Vagina (tissue), 2 donors: ENCODE measurements at regions not wholly inside any gene's neighbourhood (a gene's known extent, or its start where the extent isn't known, plus 50 kb on each side); places are given as distances from the start of the nearest gene placed in this dataset.

Experiments
- DNase-seq, 2 donors: peaks; one replicate each; pipeline ENCODE4 v3.0.0-alpha.2; 2017; ENCODE audit errors: extremely low spot score in 2 of 2
- H3K27ac ChIP-seq: fragments of 200-600 bp; sonication (generic); one replicate; pipeline ENCODE4 v1.5.1; 2019
- H3K27me3 ChIP-seq: fragments of 200-600 bp; sonication (generic); one replicate; pipeline ENCODE4 v1.5.1; 2019
- H3K36me3 ChIP-seq, 2 donors: fragments of 200-600 bp; sonication (generic); one replicate each; pipeline ENCODE4 v1.5.1; 2017 to 2019
- H3K4me1 ChIP-seq: fragments of 200-600 bp; sonication (generic); one replicate; pipeline ENCODE4 v1.5.1; 2019
- H3K4me3 ChIP-seq, 2 donors: fragments of 200-600 bp; sonication (generic); 1 replicate in 1 of 2; 2 replicates in 1 of 2; pipeline ENCODE4 v1.5.1; 2016 to 2019
- H3K9me3 ChIP-seq: fragments of 200-600 bp; sonication (generic); one replicate; pipeline ENCODE4 v1.5.1; 2019
- POLR2A ChIP-seq, 2 donors: fragments of 450-650 bp; IDR thresholded peaks; one replicate each; pipeline ENCODE4 v1.6.1; 2017; ENCODE audit warnings: antibody characterized with exemption in 2 of 2, mild to moderate bottlenecking in 2 of 2, moderate library complexity in 2 of 2
- POLR2AphosphoS5 ChIP-seq, 2 donors: sonication (generic); formaldehyde crosslinking; IDR thresholded peaks; one replicate each; pipeline ENCODE4 v1.9.0; 2017; ENCODE audit warnings: antibody characterized with exemption in 2 of 2, mild to moderate bottlenecking in 2 of 2, low read depth in 1 of 2; ENCODE audit not compliant: insufficient read depth in 1 of 2
- intact Hi-C: fragments of 100-400 bp; cut with DNase I; formaldehyde crosslinking; loops from one replicate; pipeline ENCODE4 v1.15.1; 2023
- TF ChIP-seq, protein P1 (sequence below), 3 experiments: fragments of 450-650 bp in 2 of 3; fragments of 200-600 bp in 1 of 3; sonication (generic) in 1 of 3; IDR thresholded peaks; one replicate each; pipeline ENCODE4 v1.5.1; 2017 to 2019; ENCODE audit warnings: antibody characterized with exemption in 3 of 3, mild to moderate bottlenecking in 2 of 3, moderate library complexity in 2 of 3

DNA sequence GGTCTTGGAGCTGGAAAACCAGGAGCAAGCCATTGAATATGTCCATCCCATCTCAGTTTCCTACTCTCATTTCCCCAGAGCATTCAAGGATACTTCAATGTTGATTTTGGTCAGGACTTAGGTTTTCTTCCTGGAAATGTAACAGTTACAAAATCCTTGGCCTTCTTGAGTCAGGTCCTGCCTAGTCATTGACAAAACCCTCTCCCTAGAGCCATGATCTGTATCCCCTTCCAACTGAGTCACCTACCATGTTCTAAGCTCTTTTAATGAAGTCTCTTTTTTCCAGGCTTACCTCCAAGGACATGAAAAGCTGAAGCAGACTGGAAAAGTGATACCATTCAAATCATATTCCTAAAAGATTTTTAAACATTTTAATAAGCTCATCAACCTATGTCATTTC lies 549.2 kb downstream of the GALC start:
- H3K9me3 ChIP-seq = no peaks in the 10 kb centered on the region
- TF ChIP-seq POLR2A (IDR thresholded peaks at IDR 0.05) = no peak
- TF ChIP-seq, protein P1, sequence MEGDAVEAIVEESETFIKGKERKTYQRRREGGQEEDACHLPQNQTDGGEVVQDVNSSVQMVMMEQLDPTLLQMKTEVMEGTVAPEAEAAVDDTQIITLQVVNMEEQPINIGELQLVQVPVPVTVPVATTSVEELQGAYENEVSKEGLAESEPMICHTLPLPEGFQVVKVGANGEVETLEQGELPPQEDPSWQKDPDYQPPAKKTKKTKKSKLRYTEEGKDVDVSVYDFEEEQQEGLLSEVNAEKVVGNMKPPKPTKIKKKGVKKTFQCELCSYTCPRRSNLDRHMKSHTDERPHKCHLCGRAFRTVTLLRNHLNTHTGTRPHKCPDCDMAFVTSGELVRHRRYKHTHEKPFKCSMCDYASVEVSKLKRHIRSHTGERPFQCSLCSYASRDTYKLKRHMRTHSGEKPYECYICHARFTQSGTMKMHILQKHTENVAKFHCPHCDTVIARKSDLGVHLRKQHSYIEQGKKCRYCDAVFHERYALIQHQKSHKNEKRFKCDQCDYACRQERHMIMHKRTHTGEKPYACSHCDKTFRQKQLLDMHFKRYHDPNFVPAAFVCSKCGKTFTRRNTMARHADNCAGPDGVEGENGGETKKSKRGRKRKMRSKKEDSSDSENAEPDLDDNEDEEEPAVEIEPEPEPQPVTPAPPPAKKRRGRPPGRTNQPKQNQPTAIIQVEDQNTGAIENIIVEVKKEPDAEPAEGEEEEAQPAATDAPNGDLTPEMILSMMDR (IDR thresholded peaks at IDR 0.05) = no peak
- no peak for TF ChIP-seq POLR2AphosphoS5 (IDR thresholded peaks at IDR 0.05; ENCODE audit: insufficient read depth in 1 of 2, low read depth in 1 of 2)
- H3K27ac ChIP-seq = no peak overlapping the region
- no peaks in the 10 kb centered on the region for H3K36me3 ChIP-seq
- H3K4me3 ChIP-seq = no peak overlapping the region
- no peaks in the 10 kb centered on the region for H3K4me1 ChIP-seq
- intact Hi-C loops = no loop called here
- DNase-seq = no peak
- no peaks in the 10 kb centered on the region for H3K27me3 ChIP-seq

DNA sequence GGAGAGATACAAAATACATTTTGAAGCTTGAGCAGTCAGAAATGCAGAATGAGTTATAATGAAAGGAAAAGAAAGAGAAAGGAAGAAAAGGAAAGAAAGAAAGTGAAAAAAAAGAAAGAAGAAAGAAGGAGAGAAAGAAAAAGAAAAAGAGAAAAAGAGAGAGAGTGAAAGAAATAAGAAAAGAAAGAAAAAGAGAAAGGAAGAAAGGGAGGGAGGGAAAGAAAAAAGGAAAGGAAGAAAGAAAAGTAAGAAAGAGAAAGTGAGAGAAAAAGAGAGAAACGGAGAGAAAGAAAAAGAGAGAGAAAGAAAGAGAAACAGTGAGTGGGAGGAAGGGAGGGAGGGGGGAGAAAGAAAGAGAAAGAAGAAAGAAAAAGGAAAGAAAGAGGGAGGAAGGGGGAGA lies 549.9 kb downstream of the GALC start:
- no peaks in the 10 kb centered on the region for H3K4me1 ChIP-seq
- intact Hi-C loops = no loop called here
- no peak overlapping the region for H3K4me3 ChIP-seq
- no peaks in the 10 kb centered on the region for H3K27me3 ChIP-seq
- no peak overlapping the region for H3K27ac ChIP-seq
- H3K36me3 ChIP-seq = no peaks in the 10 kb centered on the region
- TF ChIP-seq POLR2AphosphoS5 (IDR thresholded peaks at IDR 0.05; ENCODE audit: insufficient read depth in 1 of 2, low read depth in 1 of 2) = no peak
- TF ChIP-seq, protein P1 (IDR thresholded peaks at IDR 0.05) = no peak
- TF ChIP-seq POLR2A (IDR thresholded peaks at IDR 0.05) = no peak
- no peaks in the 10 kb centered on the region for H3K9me3 ChIP-seq
- DNase-seq = no peak

DNA sequence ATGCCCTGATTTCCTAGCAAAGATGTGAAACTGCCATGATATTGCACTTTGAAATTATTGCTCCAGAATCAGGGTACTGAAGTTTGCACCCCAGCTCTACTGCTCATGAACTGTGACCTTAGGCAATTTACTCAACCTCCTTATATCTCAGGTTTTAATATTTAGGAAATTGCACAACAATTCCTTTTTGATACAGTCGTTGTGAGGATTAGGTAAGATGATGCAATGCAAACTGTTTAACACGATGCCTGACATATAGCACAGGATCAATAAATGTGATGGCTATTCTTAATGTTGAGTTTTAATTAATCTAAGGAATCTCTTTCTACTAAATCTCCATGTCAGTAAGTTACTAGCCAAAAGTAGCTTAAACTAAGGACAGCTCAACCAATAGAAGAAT lies 555.8 kb downstream of the GALC start:
- Histone ChIP-seq H3K36me3 (no peaks in the 10 kb centered on the region), H3K4me1 (no peaks in the 10 kb centered on the region), H3K9me3 (no peaks in the 10 kb centered on the region), H3K27ac (no peak overlapping the region), H3K4me3 (no peak overlapping the region), H3K27me3 (no peaks in the 10 kb centered on the region)
- intact Hi-C loops = no loop called here
- TF ChIP-seq, protein P1 (IDR thresholded peaks at IDR 0.05) = no peak
- TF ChIP-seq POLR2A (IDR thresholded peaks at IDR 0.05) (no peak), POLR2AphosphoS5 (IDR thresholded peaks at IDR 0.05; ENCODE audit: insufficient read depth in 1 of 2, low read depth in 1 of 2) (no peak)
- no peak for DNase-seq

DNA sequence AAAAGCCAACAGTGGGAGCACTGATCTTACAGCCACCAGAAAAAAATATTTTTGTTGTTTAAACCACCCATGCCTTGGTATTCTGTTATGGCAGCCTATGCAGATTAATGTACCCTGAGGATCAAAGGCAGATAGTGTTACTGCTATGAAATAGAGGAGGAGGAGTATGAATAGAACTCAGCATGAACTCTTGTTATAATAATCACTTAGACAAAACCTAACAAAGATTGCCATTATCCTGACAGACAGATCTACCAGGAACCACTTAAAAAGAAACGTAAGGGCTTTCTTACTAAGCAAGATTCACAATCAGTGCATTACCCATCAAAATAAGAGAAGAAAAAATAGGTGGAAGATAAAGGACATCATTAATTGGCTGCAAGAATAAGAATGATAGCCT lies 558.3 kb downstream of the GALC start:
- no peak overlapping the region for H3K27ac ChIP-seq
- no peak overlapping the region for H3K4me3 ChIP-seq
- H3K36me3 ChIP-seq = no peaks in the 10 kb centered on the region
- H3K27me3 ChIP-seq = no peaks in the 10 kb centered on the region
- H3K9me3 ChIP-seq = no peaks in the 10 kb centered on the region
- intact Hi-C loops = no loop called here
- no peak for DNase-seq
- H3K4me1 ChIP-seq = no peaks in the 10 kb centered on the region
- TF ChIP-seq POLR2AphosphoS5 (IDR thresholded peaks at IDR 0.05; ENCODE audit: insufficient read depth in 1 of 2, low read depth in 1 of 2) (no peak), POLR2A (IDR thresholded peaks at IDR 0.05) (no peak)
- TF ChIP-seq, protein P1 (IDR thresholded peaks at IDR 0.05) = no peak

DNA sequence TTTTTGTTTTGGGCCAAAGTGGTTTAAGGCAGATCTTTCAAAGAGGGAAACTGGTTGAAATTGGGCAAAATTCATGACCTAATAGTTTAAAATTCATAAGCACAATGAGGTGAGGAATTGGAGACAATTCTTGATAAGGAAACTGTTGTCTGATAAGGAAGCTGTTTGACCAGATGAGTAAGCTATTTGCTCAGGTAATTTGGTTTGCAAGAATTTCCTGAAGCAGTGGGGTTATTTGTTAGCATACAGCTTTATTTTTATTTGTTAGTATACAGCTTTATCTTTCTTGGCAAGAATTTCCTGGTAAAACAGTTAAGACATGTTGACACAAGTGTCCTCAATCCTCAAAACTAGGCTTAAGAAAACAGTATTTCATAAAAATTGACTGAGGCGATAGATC lies 559.0 kb downstream of the GALC start:
- Histone ChIP-seq H3K4me3 (no peak overlapping the region), H3K36me3 (no peaks in the 10 kb centered on the region), H3K27ac (no peak overlapping the region), H3K9me3 (no peaks in the 10 kb centered on the region), H3K27me3 (no peaks in the 10 kb centered on the region), H3K4me1 (no peaks in the 10 kb centered on the region)
- TF ChIP-seq, protein P1 (IDR thresholded peaks at IDR 0.05) = no peak
- TF ChIP-seq POLR2AphosphoS5 (IDR thresholded peaks at IDR 0.05; ENCODE audit: insufficient read depth in 1 of 2, low read depth in 1 of 2) (no peak), POLR2A (IDR thresholded peaks at IDR 0.05) (no peak)
- intact Hi-C loops = no loop called here
- DNase-seq = no peak
